ENCODE measurements at regions not wholly inside any gene's neighbourhood (a gene's known extent, or its start where the extent isn't known, plus 50 kb on each side); places are given as distances from the start of the nearest gene placed in this dataset.

DNA sequence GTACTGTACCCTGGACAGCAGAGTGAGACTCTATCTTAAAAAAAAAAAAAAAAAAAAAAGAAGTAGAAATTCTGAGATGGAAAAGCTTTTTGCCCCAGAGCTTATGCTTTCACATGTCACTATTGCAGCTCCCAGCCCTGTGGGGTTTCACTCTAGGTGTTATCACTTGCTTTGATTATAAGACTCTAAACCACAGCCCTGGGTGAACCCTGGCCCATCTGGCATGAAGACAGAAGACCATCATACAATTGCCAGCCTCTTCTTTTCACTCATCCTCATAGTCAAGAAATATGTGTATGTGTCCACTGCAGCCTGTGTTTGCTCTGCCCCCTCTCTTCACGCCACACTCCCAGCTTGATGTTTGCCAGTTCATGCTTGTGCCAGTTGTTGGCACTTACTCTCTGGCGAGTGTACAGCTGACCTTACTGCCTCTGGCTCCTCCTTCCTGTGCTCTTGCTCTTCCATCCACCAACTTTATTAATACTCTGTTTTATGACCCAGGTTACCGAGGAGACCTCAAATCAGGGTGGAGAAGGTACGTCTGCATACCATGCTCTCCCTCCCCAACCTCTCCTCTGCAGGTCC lies 136.7 kb upstream of the NCK2 start:
- TF ChIP-seq EZH2 (IDR thresholded peaks at IDR 0.05) (no peak), CTCF (IDR thresholded peaks at IDR 0.05) (no peak)
